T-helper 2 cell treated with Interferon-gamma antibody and Interleukin-4, amounts not matched to agents 100 ng/mL and 5 ng/mL, for 36 hours (primary cell): ENCODE measurements at regions not wholly inside any gene's neighbourhood (a gene's known extent, or its start where the extent isn't known, plus 50 kb on each side); places are given as distances from the start of the nearest gene placed in this dataset.

ENCODE experiments used
- intact Hi-C: fragments of 100-400 bp; cut with micrococcal nuclease; formaldehyde crosslinking; loops from one replicate; pipeline ENCODE4 v1.15.1; 2023

- intact Hi-C loops, result no loop called here
Observed at GRCh38 chr5:85823462-85824426, 794.0 kb upstream of the COX7C start.

- intact Hi-C loops, result no loop called here
Observed at GRCh38 chr5:85838781-85839180, 779.0 kb upstream of the COX7C start.

GRCh38 chr5:85841653-85842052 is 776.1 kb upstream of the COX7C start:
- intact Hi-C loops, result no loop called here

- intact Hi-C loops, result no loop called here
Observed at GRCh38 chr5:85843535-85843934, 774.2 kb upstream of the COX7C start.

- intact Hi-C loops, result no loop called here
Observed at GRCh38 chr5:85849411-85849810, 768.3 kb upstream of the COX7C start.

GRCh38 chr5:85865296-85865695 is 752.4 kb upstream of the COX7C start:
- intact Hi-C loops, result no loop called here

GRCh38 chr5:85868070-85868469 is 749.7 kb upstream of the COX7C start:
- intact Hi-C loops, result no loop called here

GRCh38 chr5:85893996-85894395 is 723.7 kb upstream of the COX7C start:
- intact Hi-C loops, result no loop called here

GRCh38 chr5:85896514-85896913 is 721.2 kb upstream of the COX7C start:
- intact Hi-C loops, result no loop called here

GRCh38 chr5:85906460-85906859 is 711.3 kb upstream of the COX7C start:
- intact Hi-C loops, result no loop called here

- intact Hi-C loops, result no loop called here
Observed at GRCh38 chr5:85910335-85910734, 707.4 kb upstream of the COX7C start.

- intact Hi-C loops, result no loop called here
Observed at GRCh38 chr5:85920984-85921383, 696.8 kb upstream of the COX7C start.

GRCh38 chr5:85921590-85921989 is 696.2 kb upstream of the COX7C start:
- intact Hi-C loops, result no loop called here

- intact Hi-C loops, result no loop called here
Observed at GRCh38 chr5:85927632-85928031, 690.1 kb upstream of the COX7C start.

- intact Hi-C loops, result no loop called here
Observed at GRCh38 chr5:85929713-85930112, 688.0 kb upstream of the COX7C start.

- intact Hi-C loops, result no loop called here
Observed at GRCh38 chr5:85931220-85931619, 686.5 kb upstream of the COX7C start.

GRCh38 chr5:85938201-85938600 is 679.5 kb upstream of the COX7C start:
- intact Hi-C loops, result no loop called here

- intact Hi-C loops, result no loop called here
Observed at GRCh38 chr5:85951707-85952210, 666.0 kb upstream of the COX7C start.

GRCh38 chr5:85952680-85953079 is 665.1 kb upstream of the COX7C start:
- intact Hi-C loops, result no loop called here

GRCh38 chr5:85967681-85968080 is 650.1 kb upstream of the COX7C start:
- intact Hi-C loops, result no loop called here

GRCh38 chr5:85972539-85972938 is 645.2 kb upstream of the COX7C start:
- intact Hi-C loops, result no loop called here

- intact Hi-C loops, result no loop called here
Observed at GRCh38 chr5:85985167-85985566, 632.6 kb upstream of the COX7C start.

- intact Hi-C loops, result no loop called here
Observed at GRCh38 chr5:85990998-85991397, 626.7 kb upstream of the COX7C start.
